ENCODE measurements at regions not wholly inside any gene's neighbourhood (a gene's known extent, or its start where the extent isn't known, plus 50 kb on each side); places are given as distances from the start of the nearest gene placed in this dataset.

- Mint-ChIP-seq H3K4me1 (ENCODE audit: insufficient read depth, unreplicated experiment) (peaks cover 9% of the 10 kb centered on the region), H3K36me3 (ENCODE audit: insufficient read depth, unreplicated experiment) (no peaks in the 10 kb centered on the region), H3K27me3 (ENCODE audit: insufficient read depth, unreplicated experiment) (peaks cover 86% of the 10 kb centered on the region), H3K27ac (ENCODE audit: low read depth, unreplicated experiment) (no peak overlapping the region), H3K4me3 (ENCODE audit: unreplicated experiment) (peak overlapping the region; percentile 64), H3K9me3 (ENCODE audit: unreplicated experiment) (no peaks in the 10 kb centered on the region)
- POLR2A ChIA-PET, result interaction anchor here (0.5 kb wide), 1 partner anchor 934 kb away, joined by 3 read pairs; no protein-coding TSS in a partner anchor
- CTCF ChIA-PET, result interaction anchor here (0.5 to 1.1 kb wide), 8 partner anchors 45 to 1284 kb away, joined by 3 to 5 read pairs (median 3); no protein-coding TSS in a partner anchor
- intact Hi-C loops (cut with micrococcal nuclease), result loop anchor here (2.0 to 5.0 kb wide), 3 partner anchors 117 to 1314 kb away; no protein-coding TSS in a partner anchor
- peak; percentile 52 for DNase-seq (ENCODE audit: unreplicated experiment)
- TF ChIP-seq CTCF (IDR thresholded peaks at IDR 0.05; ENCODE audit: unreplicated experiment), result peak; percentile 80
- BruUV-seq (replicated peaks), result no TSS peak
Observed at GRCh38 chr7:54664235-54665228, 94.5 kb downstream of the SEC61G start.

GRCh38 chr7:54663603-54664234, 95.3 kb downstream of the SEC61G start:
- no peak for TF ChIP-seq CTCF (IDR thresholded peaks at IDR 0.05; ENCODE audit: unreplicated experiment)
- BruUV-seq (replicated peaks), result no TSS peak
- Mint-ChIP-seq H3K36me3 (ENCODE audit: insufficient read depth, unreplicated experiment) (no peaks in the 10 kb centered on the region), H3K4me3 (ENCODE audit: unreplicated experiment) (peak overlapping the region; percentile 64), H3K27ac (ENCODE audit: low read depth, unreplicated experiment) (no peak overlapping the region), H3K4me1 (ENCODE audit: insufficient read depth, unreplicated experiment) (peaks cover 9% of the 10 kb centered on the region), H3K27me3 (ENCODE audit: insufficient read depth, unreplicated experiment) (peaks cover 86% of the 10 kb centered on the region), H3K9me3 (ENCODE audit: unreplicated experiment) (no peaks in the 10 kb centered on the region)
- no peak for DNase-seq (ENCODE audit: unreplicated experiment)
- POLR2A ChIA-PET, result interaction anchor here (0.5 kb wide), 1 partner anchor 933 kb away, joined by 3 read pairs; no protein-coding TSS in a partner anchor
- intact Hi-C loops (cut with micrococcal nuclease), result loop anchor here (2.0 to 5.0 kb wide), 3 partner anchors 116 to 1313 kb away; no protein-coding TSS in a partner anchor
- CTCF ChIA-PET, result interaction anchor here (0.5 to 1.1 kb wide), 8 partner anchors 44 to 1491 kb away, joined by 3 read pairs; no protein-coding TSS in a partner anchor

GRCh38 chr7:54663186-54663585, 95.8 kb downstream of the SEC61G start:
- intact Hi-C loops (cut with micrococcal nuclease), result loop anchor here (5.0 kb wide), 2 partner anchors 116 to 756 kb away; no protein-coding TSS in a partner anchor
- Mint-ChIP-seq H3K4me3 (ENCODE audit: unreplicated experiment) (peak overlapping the region; percentile 64), H3K9me3 (ENCODE audit: unreplicated experiment) (no peaks in the 10 kb centered on the region), H3K27ac (ENCODE audit: low read depth, unreplicated experiment) (no peak overlapping the region), H3K27me3 (ENCODE audit: insufficient read depth, unreplicated experiment) (peaks cover 89% of the 10 kb centered on the region), H3K36me3 (ENCODE audit: insufficient read depth, unreplicated experiment) (no peaks in the 10 kb centered on the region), H3K4me1 (ENCODE audit: insufficient read depth, unreplicated experiment) (peaks cover 9% of the 10 kb centered on the region)
- TF ChIP-seq CTCF (IDR thresholded peaks at IDR 0.05; ENCODE audit: unreplicated experiment), result no peak
- ChIA-PET CTCF (interaction anchor here (0.6 to 1.1 kb wide), 7 partner anchors 11 to 1589 kb away, joined by 3 to 4 read pairs (median 3); no protein-coding TSS in a partner anchor), POLR2A (no interaction called here)
- BruUV-seq (replicated peaks), result no TSS peak
- no peak for DNase-seq (ENCODE audit: unreplicated experiment)
